C4-2B (cell line): ENCODE measurements at regions not wholly inside any gene's neighbourhood (a gene's known extent, or its start where the extent isn't known, plus 50 kb on each side); places are given as distances from the start of the nearest gene placed in this dataset.

ENCODE experiments used
- ZFX ChIP-seq: fragments of 450-650 bp; IDR thresholded peaks from 2 replicates; pipeline ENCODE4 v1.6.1; 2017
- TF ChIP-seq, protein P1 (sequence below): fragments of 450-650 bp; conservative IDR thresholded peaks from 2 replicates; pipeline ENCODE4 v1.5.1; 2017; ENCODE audit warnings: mild to moderate bottlenecking

- TF ChIP-seq, protein P1, sequence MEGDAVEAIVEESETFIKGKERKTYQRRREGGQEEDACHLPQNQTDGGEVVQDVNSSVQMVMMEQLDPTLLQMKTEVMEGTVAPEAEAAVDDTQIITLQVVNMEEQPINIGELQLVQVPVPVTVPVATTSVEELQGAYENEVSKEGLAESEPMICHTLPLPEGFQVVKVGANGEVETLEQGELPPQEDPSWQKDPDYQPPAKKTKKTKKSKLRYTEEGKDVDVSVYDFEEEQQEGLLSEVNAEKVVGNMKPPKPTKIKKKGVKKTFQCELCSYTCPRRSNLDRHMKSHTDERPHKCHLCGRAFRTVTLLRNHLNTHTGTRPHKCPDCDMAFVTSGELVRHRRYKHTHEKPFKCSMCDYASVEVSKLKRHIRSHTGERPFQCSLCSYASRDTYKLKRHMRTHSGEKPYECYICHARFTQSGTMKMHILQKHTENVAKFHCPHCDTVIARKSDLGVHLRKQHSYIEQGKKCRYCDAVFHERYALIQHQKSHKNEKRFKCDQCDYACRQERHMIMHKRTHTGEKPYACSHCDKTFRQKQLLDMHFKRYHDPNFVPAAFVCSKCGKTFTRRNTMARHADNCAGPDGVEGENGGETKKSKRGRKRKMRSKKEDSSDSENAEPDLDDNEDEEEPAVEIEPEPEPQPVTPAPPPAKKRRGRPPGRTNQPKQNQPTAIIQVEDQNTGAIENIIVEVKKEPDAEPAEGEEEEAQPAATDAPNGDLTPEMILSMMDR = no peak
- no peak for TF ChIP-seq ZFX
Measured at GRCh38 chr10:117830205-117830604, 216.5 kb downstream of the RAB11FIP2 start.
